Activated naive CD4-positive, alpha-beta T cell treated with anti-CD3 and anti-CD28 coated beads for 36 hours (primary cell): ENCODE measurements at regions not wholly inside any gene's neighbourhood (a gene's known extent, or its start where the extent isn't known, plus 50 kb on each side); places are given as distances from the start of the nearest gene placed in this dataset.

Experiments
- CTCF ChIA-PET: fragments of 350-600 bp; sonication (Branson Sonifier 250); formaldehyde crosslinking; loops from one replicate; lab custom pipeline; 2021; ENCODE audit warnings: antibody characterized with exemption; lab: Charles Lee
- DNase-seq: peaks from one replicate; pipeline ENCODE4 v3.0.0-alpha.2; 2020
- H3K27ac Mint-ChIP-seq: one replicate; pipeline ENCODE4 v1.8.0; 2021; ENCODE audit warnings: mild to moderate bottlenecking, mixed read lengths
- H3K27me3 Mint-ChIP-seq: one replicate; pipeline ENCODE4 v1.8.0; 2021; ENCODE audit warnings: low read depth, mixed read lengths
- H3K36me3 Mint-ChIP-seq: one replicate; pipeline ENCODE4 v1.8.0; 2021; ENCODE audit warnings: low read depth, mixed read lengths
- H3K4me1 Mint-ChIP-seq: one replicate; pipeline ENCODE4 v1.8.0; 2021; ENCODE audit warnings: low read depth, mixed read lengths
- H3K4me3 Mint-ChIP-seq: one replicate; pipeline ENCODE4 v1.8.0; 2021; ENCODE audit warnings: mild to moderate bottlenecking, moderate library complexity, mixed read lengths
- H3K9me3 Mint-ChIP-seq: one replicate; pipeline ENCODE4 v1.8.0; 2021; ENCODE audit warnings: mixed read lengths
- intact Hi-C: fragments of 100-400 bp; cut with micrococcal nuclease; formaldehyde crosslinking; loops from one replicate; pipeline ENCODE4 v1.15.1; 2023

- H3K4me3 Mint-ChIP-seq: no peak overlapping the region
- no peaks in the 10 kb centered on the region for H3K4me1 Mint-ChIP-seq
- CTCF ChIA-PET: no interaction called here
- H3K27ac Mint-ChIP-seq: no peak overlapping the region
- intact Hi-C loops: loop anchor here (5.0 kb wide), 1 partner anchor 724 kb away; no protein-coding TSS in a partner anchor
- no peaks in the 10 kb centered on the region for H3K36me3 Mint-ChIP-seq
- no peak for DNase-seq
- H3K27me3 Mint-ChIP-seq: peaks cover 4% of the 10 kb centered on the region
- peaks cover 13% of the 10 kb centered on the region for H3K9me3 Mint-ChIP-seq
Observed at GRCh38 chr2:38131676-38132075, 55.7 kb upstream of the CYP1B1 start.

GRCh38 chr2:38130876-38131275 lies 54.9 kb upstream of the CYP1B1 start:
- Mint-ChIP-seq H3K36me3 (no peaks in the 10 kb centered on the region), H3K9me3 (peaks cover 20% of the 10 kb centered on the region), H3K4me1 (no peaks in the 10 kb centered on the region), H3K4me3 (no peak overlapping the region), H3K27ac (no peak overlapping the region), H3K27me3 (peaks cover 4% of the 10 kb centered on the region)
- DNase-seq: no peak
- intact Hi-C loops: loop anchor here (5.0 kb wide), 1 partner anchor 724 kb away; no protein-coding TSS in a partner anchor
- CTCF ChIA-PET: no interaction called here

GRCh38 chr2:38129987-38130386 lies 54.0 kb upstream of the CYP1B1 start:
- H3K36me3 Mint-ChIP-seq: no peaks in the 10 kb centered on the region
- CTCF ChIA-PET: no interaction called here
- intact Hi-C loops: loop anchor here (5.0 kb wide), 1 partner anchor 723 kb away; no protein-coding TSS in a partner anchor

GRCh38 chr2:38129481-38129880 lies 53.5 kb upstream of the CYP1B1 start:
- intact Hi-C loops: no loop called here
- Mint-ChIP-seq H3K36me3 (no peaks in the 10 kb centered on the region), H3K9me3 (peaks cover 17% of the 10 kb centered on the region), H3K27ac (no peak overlapping the region), H3K4me3 (no peak overlapping the region), H3K27me3 (no peaks in the 10 kb centered on the region), H3K4me1 (no peaks in the 10 kb centered on the region)
- CTCF ChIA-PET: no interaction called here
- DNase-seq: no peak

More at GRCh38 chr2:38129987-38130386, 54.0 kb upstream of the CYP1B1 start:
- no peak overlapping the region for H3K4me3 Mint-ChIP-seq
- peaks cover 17% of the 10 kb centered on the region for H3K9me3 Mint-ChIP-seq
- DNase-seq: no peak
- no peak overlapping the region for H3K27ac Mint-ChIP-seq
- no peaks in the 10 kb centered on the region for H3K27me3 Mint-ChIP-seq
- H3K4me1 Mint-ChIP-seq: no peaks in the 10 kb centered on the region

- intact Hi-C loops: no loop called here
- no peaks in the 10 kb centered on the region for H3K36me3 Mint-ChIP-seq
- CTCF ChIA-PET: no interaction called here
- DNase-seq: no peak
- H3K9me3 Mint-ChIP-seq: peaks cover 17% of the 10 kb centered on the region
- no peak overlapping the region for H3K4me3 Mint-ChIP-seq
- no peaks in the 10 kb centered on the region for H3K4me1 Mint-ChIP-seq
- no peaks in the 10 kb centered on the region for H3K27me3 Mint-ChIP-seq
- no peak overlapping the region for H3K27ac Mint-ChIP-seq
Observed at GRCh38 chr2:38128653-38129052, 52.7 kb upstream of the CYP1B1 start.

- Mint-ChIP-seq H3K4me1 (no peaks in the 10 kb centered on the region), H3K27me3 (no peaks in the 10 kb centered on the region), H3K4me3 (no peak overlapping the region), H3K9me3 (peaks cover 17% of the 10 kb centered on the region), H3K36me3 (no peaks in the 10 kb centered on the region), H3K27ac (no peak overlapping the region)
- CTCF ChIA-PET: no interaction called here
- no peak for DNase-seq
- intact Hi-C loops: no loop called here
Observed at GRCh38 chr2:38127277-38127676, 51.3 kb upstream of the CYP1B1 start.

GRCh38 chr2:38125842-38126241 lies 49.9 kb upstream of the CYP1B1 start:
- Mint-ChIP-seq H3K9me3 (peaks cover 17% of the 10 kb centered on the region), H3K4me1 (no peaks in the 10 kb centered on the region), H3K36me3 (no peaks in the 10 kb centered on the region), H3K27me3 (no peaks in the 10 kb centered on the region), H3K4me3 (no peak overlapping the region), H3K27ac (no peak overlapping the region)
- CTCF ChIA-PET: interaction anchor here (1.3 kb wide), 1 partner anchor 10 kb away, joined by 4 read pairs; no protein-coding TSS in a partner anchor
- no peak for DNase-seq
- intact Hi-C loops: no loop called here
